ENCODE measurements at regions not wholly inside any gene's neighbourhood (a gene's known extent, or its start where the extent isn't known, plus 50 kb on each side); places are given as distances from the start of the nearest gene placed in this dataset.

- H3K4me1 ChIP-seq (ENCODE audit: control insufficient read depth, extremely low read depth, insufficient read depth, low read length) = no peaks in the 10 kb centered on the region
- H3K9ac ChIP-seq (replicated peaks; ENCODE audit: extremely low read depth, insufficient read depth, low read length) = no peak overlapping the region
- dilution Hi-C loops (cut with MboI; ENCODE audit: extremely low pct_ligation_motif_present, low sequenced_read_pairs) (no loop called here), intact Hi-C loops (cut with micrococcal nuclease) (no loop called here)
- DNase-seq (ENCODE audit: low read depth, low spot score) = no peak
- H3K27me3 ChIP-seq (ENCODE audit: control insufficient read depth in 2 of 2, insufficient read depth in 2 of 2, low read length in 2 of 2) = peaks cover 8 to 17% of the 10 kb centered on the region in 2 experiments
- no peaks in the 10 kb centered on the region for H4K20me1 ChIP-seq (replicated peaks; ENCODE audit: control insufficient read depth, extremely low read depth, insufficient read depth, low read length)
- no peak overlapping the region for H3K4me3 ChIP-seq (replicated peaks in 1 of 3; ENCODE audit: insufficient read depth in 1 of 3, low read depth in 1 of 3, low read length in 3 of 3)
- no peak overlapping the region for H3K4me2 ChIP-seq (ENCODE audit: insufficient read depth, low read length)
- no peaks in the 10 kb centered on the region for H3K9me1 ChIP-seq (replicated peaks; ENCODE audit: control insufficient read depth, extremely low read depth, insufficient read depth, low read length)
- H3K79me2 ChIP-seq (ENCODE audit: control insufficient read depth, insufficient read depth, low read length) = no peaks in the 10 kb centered on the region
- no peak overlapping the region for H2AFZ ChIP-seq (ENCODE audit: low read depth, low read length)
- ChIA-PET CTCF (interaction anchor here (1.2 kb wide), 1 partner anchor 104 kb away, joined by 3 read pairs; no protein-coding TSS in a partner anchor), POLR2A (no interaction called here)
- no TSS peak for BruUV-seq (replicated peaks)
- H3K36me3 ChIP-seq (ENCODE audit: control insufficient read depth in 2 of 2, extremely low read depth in 1 of 2, insufficient read depth in 2 of 2, low read length in 2 of 2) = no peaks in the 10 kb centered on the region
- no peak overlapping the region for H3K27ac ChIP-seq (ENCODE audit: insufficient read depth, low read depth, low read length)
- FAIRE-seq = no peak
- TF ChIP-seq POLR2A (IDR thresholded peaks at IDR 0.05; ENCODE audit: low read depth, low read length) (no peak), GATA2 (IDR thresholded peaks at IDR 0.05; ENCODE audit: insufficient read depth, insufficient read length, low read depth, low read length) (no peak)
- H3K9me3 ChIP-seq (replicated peaks; ENCODE audit: control insufficient read depth, insufficient read depth, low read length) = no peaks in the 10 kb centered on the region
These were observed 139.9 kb upstream of the OTUD4 start for GRCh38 chr4:145320294-145320693.

GRCh38 chr4:145319751-145320150 is 139.4 kb upstream of the OTUD4 start:
- Histone ChIP-seq H3K4me1 (ENCODE audit: control insufficient read depth, extremely low read depth, insufficient read depth, low read length) (no peaks in the 10 kb centered on the region), H4K20me1 (replicated peaks; ENCODE audit: control insufficient read depth, extremely low read depth, insufficient read depth, low read length) (no peaks in the 10 kb centered on the region), H3K9ac (replicated peaks; ENCODE audit: extremely low read depth, insufficient read depth, low read length) (no peak overlapping the region), H3K4me3 (replicated peaks in 1 of 3; ENCODE audit: insufficient read depth in 1 of 3, low read depth in 1 of 3, low read length in 3 of 3) (no peak overlapping the region), H3K27me3 (ENCODE audit: control insufficient read depth in 2 of 2, insufficient read depth in 2 of 2, low read length in 2 of 2) (peaks cover 8 to 19% of the 10 kb centered on the region in 2 experiments), H3K9me3 (replicated peaks; ENCODE audit: control insufficient read depth, insufficient read depth, low read length) (no peaks in the 10 kb centered on the region), H3K9me1 (replicated peaks; ENCODE audit: control insufficient read depth, extremely low read depth, insufficient read depth, low read length) (no peaks in the 10 kb centered on the region), H3K4me2 (ENCODE audit: insufficient read depth, low read length) (no peak overlapping the region), H3K79me2 (ENCODE audit: control insufficient read depth, insufficient read depth, low read length) (no peaks in the 10 kb centered on the region), H3K27ac (ENCODE audit: insufficient read depth, low read depth, low read length) (no peak overlapping the region), H2AFZ (ENCODE audit: low read depth, low read length) (no peak overlapping the region), H3K36me3 (ENCODE audit: control insufficient read depth in 2 of 2, extremely low read depth in 1 of 2, insufficient read depth in 2 of 2, low read length in 2 of 2) (no peaks in the 10 kb centered on the region)
- dilution Hi-C loops (cut with MboI; ENCODE audit: extremely low pct_ligation_motif_present, low sequenced_read_pairs) (no loop called here), intact Hi-C loops (cut with micrococcal nuclease) (no loop called here)
- DNase-seq (ENCODE audit: low read depth, low spot score) = no peak
- POLR2A ChIA-PET = no interaction called here
- no TSS peak for BruUV-seq (replicated peaks)
- CTCF ChIA-PET = interaction anchor here (1.2 kb wide), 1 partner anchor 103 kb away, joined by 3 read pairs; no protein-coding TSS in a partner anchor
- TF ChIP-seq MAX (IDR thresholded peaks at IDR 0.05; ENCODE audit: insufficient read depth, insufficient read length) = no peak
- TF ChIP-seq GATA2 (IDR thresholded peaks at IDR 0.05; ENCODE audit: insufficient read depth, insufficient read length, low read depth, low read length) = no peak
- no peak for TF ChIP-seq MYC (IDR thresholded peaks at IDR 0.05; ENCODE audit: low read depth, low read length)
- TF ChIP-seq CTCF (IDR thresholded peaks at IDR 0.05; ENCODE audit: extremely low read depth in 1 of 2, insufficient read depth in 1 of 2, low read depth in 1 of 2, low read length in 2 of 2) = no peak
- TF ChIP-seq POLR2A (IDR thresholded peaks at IDR 0.05; ENCODE audit: low read depth, low read length) = no peak
- TF ChIP-seq FOS (IDR thresholded peaks at IDR 0.05; ENCODE audit: borderline replicate concordance, insufficient read depth, low read length) = no peak
- no peak for TF ChIP-seq POLR2AphosphoS5 (IDR thresholded peaks at IDR 0.05; ENCODE audit: insufficient read depth, low read depth, low read length)
- no peak for TF ChIP-seq EZH2 (IDR thresholded peaks at IDR 0.05; ENCODE audit: borderline replicate concordance, low read depth, low read length, severe bottlenecking)
- TF ChIP-seq JUN (IDR thresholded peaks at IDR 0.05; ENCODE audit: borderline replicate concordance, insufficient read depth, insufficient read length, low read depth) = no peak
- FAIRE-seq = no peak

Data from endothelial cell of umbilical vein (primary cell).